ENCODE measurements at regions not wholly inside any gene's neighbourhood (a gene's known extent, or its start where the extent isn't known, plus 50 kb on each side); places are given as distances from the start of the nearest gene placed in this dataset.

GRCh38 chr10:62652564-62652963 is 152.0 kb upstream of the ADO start:
- H3K9me3 ChIP-seq, result no peaks in the 10 kb centered on the region
- H3K4me1 ChIP-seq, result no peaks in the 10 kb centered on the region
- H3K36me3 ChIP-seq, result no peaks in the 10 kb centered on the region
- ATAC-seq (no peak), DNase-seq (no peak)
- H3K27me3 ChIP-seq, result no peaks in the 10 kb centered on the region
- no peak overlapping the region for H3K4me3 ChIP-seq
- H3K27ac ChIP-seq, result no peak overlapping the region
- intact Hi-C loops (cut with DNase I; ENCODE audit: low total_unique reads) (no loop called here), in situ Hi-C loops (cut with MboI; ENCODE audit: low sequenced_read_pairs in 4 of 4) (no loop called here)
- no peak for TF ChIP-seq POLR2A (IDR thresholded peaks at IDR 0.05)
- no peak for TF ChIP-seq CTCF (IDR thresholded peaks at IDR 0.05 in 4 of 5, conservative IDR thresholded peaks at IDR 0.05 in 1 of 5)

- no peak for ATAC-seq
- Histone ChIP-seq H3K4me3 (no peak overlapping the region), H3K27ac (no peak overlapping the region), H3K36me3 (no peaks in the 10 kb centered on the region), H3K4me1 (no peaks in the 10 kb centered on the region), H3K9me3 (no peaks in the 10 kb centered on the region), H3K27me3 (no peaks in the 10 kb centered on the region)
- in situ Hi-C loops (cut with MboI; ENCODE audit: low sequenced_read_pairs in 4 of 4) (no loop called here), intact Hi-C loops (cut with DNase I; ENCODE audit: low total_unique reads) (no loop called here)
- TF ChIP-seq POLR2A (IDR thresholded peaks at IDR 0.05) (no peak), CTCF (IDR thresholded peaks at IDR 0.05 in 4 of 5, conservative IDR thresholded peaks at IDR 0.05 in 1 of 5) (no peak)
- DNase-seq, result no peak
These were observed 151.3 kb upstream of the ADO start for GRCh38 chr10:62653254-62653653.

GRCh38 chr10:62654966-62655336 is 149.6 kb upstream of the ADO start:
- Histone ChIP-seq H3K36me3 (no peaks in the 10 kb centered on the region), H3K4me1 (no peaks in the 10 kb centered on the region), H3K27me3 (no peaks in the 10 kb centered on the region), H3K9me3 (no peaks in the 10 kb centered on the region), H3K4me3 (no peak overlapping the region), H3K27ac (no peak overlapping the region)
- no peak for TF ChIP-seq POLR2A (IDR thresholded peaks at IDR 0.05)
- TF ChIP-seq CTCF (IDR thresholded peaks at IDR 0.05 in 4 of 5, conservative IDR thresholded peaks at IDR 0.05 in 1 of 5), result no peak
- DNase-seq, result no peak
- no peak for ATAC-seq
- intact Hi-C loops (cut with DNase I; ENCODE audit: low total_unique reads), result no loop called here
- in situ Hi-C loops (cut with MboI; ENCODE audit: low sequenced_read_pairs in 4 of 4), result no loop called here

GRCh38 chr10:62655337-62655994 is 149.1 kb upstream of the ADO start:
- DNase-seq (no peak), ATAC-seq (no peak)
- TF ChIP-seq POLR2A (IDR thresholded peaks at IDR 0.05), result no peak
- no peak for TF ChIP-seq CTCF (IDR thresholded peaks at IDR 0.05 in 4 of 5, conservative IDR thresholded peaks at IDR 0.05 in 1 of 5)
- no peaks in the 10 kb centered on the region for H3K4me1 ChIP-seq
- no peak overlapping the region for H3K27ac ChIP-seq
- no peaks in the 10 kb centered on the region for H3K36me3 ChIP-seq
- in situ Hi-C loops (cut with MboI; ENCODE audit: low sequenced_read_pairs in 4 of 4), result no loop called here
- H3K27me3 ChIP-seq, result no peaks in the 10 kb centered on the region
- intact Hi-C loops (cut with DNase I; ENCODE audit: low total_unique reads), result no loop called here
- no peaks in the 10 kb centered on the region for H3K9me3 ChIP-seq
- no peak overlapping the region for H3K4me3 ChIP-seq

- no peaks in the 10 kb centered on the region for H3K27me3 ChIP-seq
- no peak for TF ChIP-seq POLR2A (IDR thresholded peaks at IDR 0.05)
- TF ChIP-seq CTCF (IDR thresholded peaks at IDR 0.05 in 4 of 5, conservative IDR thresholded peaks at IDR 0.05 in 1 of 5), result no peak
- in situ Hi-C loops (cut with MboI; ENCODE audit: low sequenced_read_pairs in 4 of 4) (no loop called here), intact Hi-C loops (cut with DNase I; ENCODE audit: low total_unique reads) (no loop called here)
- DNase-seq (no peak), ATAC-seq (no peak)
- H3K4me1 ChIP-seq, result no peaks in the 10 kb centered on the region
- no peak overlapping the region for H3K27ac ChIP-seq
- H3K9me3 ChIP-seq, result no peaks in the 10 kb centered on the region
- no peaks in the 10 kb centered on the region for H3K36me3 ChIP-seq
- no peak overlapping the region for H3K4me3 ChIP-seq
These were observed 147.2 kb upstream of the ADO start for GRCh38 chr10:62657244-62657835.

All from gastrocnemius medialis (tissue), 4 donors.